GM19463 (cell line): ENCODE measurements at regions not wholly inside any gene's neighbourhood (a gene's known extent, or its start where the extent isn't known, plus 50 kb on each side); places are given as distances from the start of the nearest gene placed in this dataset.
"Not testable (repeated sequence)": the region's sequence is repeated elsewhere in the genome, so short reads cannot be mapped to it uniquely, and the experiment has no call there.

Experiments used
- ATAC-seq: cut with Tn5 transposase; IDR thresholded peaks from one replicate; pipeline ENCODE4 v1.9.1; 2021; ENCODE audit warnings: mild to moderate bottlenecking, moderate library complexity; ENCODE audit not compliant: unreplicated experiment

DNA sequence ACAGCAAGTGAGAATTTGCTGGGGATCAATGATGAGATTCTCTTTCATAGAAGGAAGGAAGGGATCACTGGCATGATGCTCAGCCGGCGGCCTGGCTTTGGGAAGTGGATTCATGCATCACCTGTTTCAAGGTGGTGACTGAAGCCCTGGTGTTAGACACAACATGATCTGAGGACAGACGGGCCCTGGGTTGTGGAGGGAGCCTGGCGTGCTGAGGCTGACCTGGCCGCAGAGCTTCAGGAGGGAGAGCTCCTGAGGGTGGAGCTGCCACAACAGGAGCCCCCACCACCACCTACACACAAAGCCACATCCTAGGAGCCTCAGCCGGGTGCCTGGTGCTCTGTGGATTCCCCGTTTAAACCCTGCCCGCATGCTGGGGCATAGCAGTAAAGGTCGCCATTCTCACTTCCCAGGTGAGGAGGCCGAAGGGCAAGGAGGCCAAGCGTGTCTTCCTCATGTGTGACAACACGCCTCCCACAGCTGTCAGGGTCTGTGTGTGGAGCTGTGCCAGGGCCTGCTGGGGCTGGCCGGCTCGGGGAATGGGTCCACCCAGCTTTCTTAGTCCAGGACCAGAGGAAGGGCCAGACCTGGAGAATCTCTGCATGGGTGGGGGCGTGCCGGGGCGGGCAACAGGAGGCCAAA is 107.0 kb downstream of the ERMARD start:
- ATAC-seq: no peak

DNA sequence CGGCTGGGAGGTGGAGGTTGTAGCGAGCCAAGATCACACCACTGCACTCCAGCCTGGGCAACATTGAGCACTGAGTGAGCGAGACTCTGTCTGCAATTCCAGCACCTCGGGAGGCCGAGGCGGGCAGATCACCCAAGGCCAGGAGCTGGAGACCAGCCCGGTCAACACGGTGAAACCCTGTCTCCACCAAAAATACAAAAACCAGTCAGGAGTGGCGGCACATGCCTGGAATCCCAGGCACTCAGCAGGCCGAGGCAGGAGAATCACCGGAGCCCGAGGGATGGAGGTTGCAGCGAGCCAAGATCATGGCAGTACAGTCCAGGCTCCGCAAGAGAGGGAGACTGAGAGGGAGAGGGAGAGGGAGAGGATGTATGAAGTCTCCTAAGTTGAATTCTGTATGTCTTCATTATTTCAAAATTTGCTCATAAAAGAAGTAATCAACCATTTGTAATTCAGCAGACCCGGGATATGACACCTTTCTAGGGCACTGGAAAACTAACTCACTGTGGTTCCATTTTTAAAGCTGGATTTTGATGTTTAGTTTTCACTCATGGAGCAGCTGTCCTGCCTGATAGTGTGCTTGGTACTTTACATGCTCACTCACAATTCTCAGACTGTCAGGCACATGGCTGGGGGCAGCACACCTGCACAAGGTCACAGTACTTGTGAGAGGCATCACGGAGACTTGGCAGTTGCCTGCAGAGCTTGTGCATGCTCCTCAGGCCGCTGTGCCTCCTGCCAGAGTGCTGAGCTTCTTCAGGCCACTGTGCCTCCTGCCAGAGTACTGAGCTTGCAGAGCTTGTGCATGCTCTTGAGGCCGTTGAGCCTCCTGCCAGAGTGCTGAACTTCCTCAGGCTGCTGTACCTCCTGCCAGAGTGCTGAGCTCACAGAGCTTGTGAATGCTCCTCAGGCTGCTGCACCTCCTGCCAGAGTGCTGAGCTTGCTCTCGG is 106.2 kb downstream of the ERMARD start:
- no peak for ATAC-seq

DNA sequence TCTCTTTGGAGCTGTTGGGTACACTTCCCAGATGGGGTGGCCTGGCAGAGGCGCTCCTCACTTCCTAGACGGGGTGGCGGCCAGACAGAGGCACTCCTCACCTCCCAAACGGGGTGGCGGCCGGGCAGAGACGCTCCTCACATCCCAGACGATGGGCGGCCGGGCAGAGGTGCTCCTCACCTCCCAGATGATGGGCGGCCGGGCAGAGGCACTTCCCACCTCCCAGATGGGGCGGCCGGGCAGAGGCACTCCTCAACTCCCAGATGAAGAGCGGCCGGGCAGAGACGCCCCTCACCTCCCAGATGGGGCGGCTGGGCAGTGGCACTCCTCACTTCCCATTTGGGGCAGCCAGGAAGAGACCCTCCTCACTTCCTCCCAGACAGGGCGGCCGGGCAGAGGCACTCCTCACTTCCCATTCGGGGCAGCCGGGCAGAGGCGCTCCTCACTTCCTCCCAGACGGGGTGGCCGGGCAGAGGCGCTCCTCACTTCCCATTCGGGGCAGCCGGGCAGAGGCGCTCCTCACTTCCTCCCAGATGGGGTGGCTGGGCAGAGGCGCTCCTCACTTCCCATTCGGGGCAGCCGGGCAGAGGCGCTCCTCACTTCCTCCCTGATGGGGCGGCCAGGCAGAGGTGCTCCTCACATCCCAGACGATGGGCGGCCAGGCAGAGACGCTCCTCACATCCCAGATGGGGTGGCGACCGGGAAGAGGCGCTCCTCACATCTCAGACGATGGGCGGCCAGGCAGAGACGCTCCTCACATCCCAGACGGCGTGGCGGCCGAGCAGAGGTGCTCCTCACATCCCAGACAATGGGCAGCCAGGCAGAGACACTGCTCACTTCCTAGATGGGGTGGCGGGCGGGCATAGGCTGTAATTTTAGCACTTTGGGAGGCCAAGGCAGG is 105.3 kb downstream of the ERMARD start:
- not testable (repeated sequence) for ATAC-seq

DNA sequence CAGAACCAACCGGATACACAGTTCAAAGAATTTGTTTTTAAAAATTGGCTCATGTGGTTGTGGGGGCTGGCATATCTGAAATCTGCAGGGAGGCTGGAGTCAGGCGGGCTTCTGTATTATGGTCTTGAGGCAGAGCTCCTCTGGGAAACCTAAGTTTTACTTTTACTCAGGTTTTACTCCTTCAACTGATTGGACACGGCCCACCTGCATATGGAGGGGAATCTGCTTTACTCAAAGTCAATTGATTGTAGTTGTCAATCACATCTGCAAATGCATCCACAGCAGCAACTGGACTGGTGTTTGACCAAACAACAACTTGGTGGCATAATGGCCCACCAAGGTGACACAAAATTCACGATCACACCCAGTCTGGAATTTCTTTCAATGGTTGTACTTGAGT is 103.4 kb downstream of the ERMARD start:
- ATAC-seq: no peak

DNA sequence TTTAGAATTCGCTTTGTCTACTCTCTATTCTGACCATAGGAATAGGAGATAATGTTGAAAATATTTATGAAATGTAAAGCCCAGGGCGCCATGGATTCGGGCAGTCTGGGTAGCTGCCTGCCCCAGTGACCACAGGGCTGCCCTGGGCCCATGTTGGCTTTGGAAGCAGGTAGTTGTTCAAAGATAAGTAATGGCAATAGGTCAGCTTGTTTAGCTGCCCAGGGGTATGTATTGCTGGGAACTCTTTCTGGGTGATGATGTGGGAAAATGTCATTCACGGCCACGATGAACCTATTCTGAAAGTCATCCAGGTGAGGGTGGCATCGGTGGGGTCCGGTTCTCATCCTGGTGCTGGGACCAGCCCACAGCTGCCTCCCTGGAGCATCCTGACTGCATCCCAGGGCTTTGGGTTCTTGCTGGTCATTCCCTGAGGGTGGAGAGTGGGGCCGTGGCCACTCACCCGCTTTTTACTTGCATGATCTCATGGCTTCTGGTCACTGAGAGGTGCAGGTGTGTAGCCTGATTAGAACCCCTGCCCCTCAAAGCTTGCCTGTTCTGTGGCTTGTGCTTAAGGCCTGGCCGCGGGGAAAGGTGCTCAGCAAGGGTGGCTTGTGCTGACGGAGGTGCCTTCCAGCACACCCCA is 102.8 kb downstream of the ERMARD start:
- no peak for ATAC-seq

DNA sequence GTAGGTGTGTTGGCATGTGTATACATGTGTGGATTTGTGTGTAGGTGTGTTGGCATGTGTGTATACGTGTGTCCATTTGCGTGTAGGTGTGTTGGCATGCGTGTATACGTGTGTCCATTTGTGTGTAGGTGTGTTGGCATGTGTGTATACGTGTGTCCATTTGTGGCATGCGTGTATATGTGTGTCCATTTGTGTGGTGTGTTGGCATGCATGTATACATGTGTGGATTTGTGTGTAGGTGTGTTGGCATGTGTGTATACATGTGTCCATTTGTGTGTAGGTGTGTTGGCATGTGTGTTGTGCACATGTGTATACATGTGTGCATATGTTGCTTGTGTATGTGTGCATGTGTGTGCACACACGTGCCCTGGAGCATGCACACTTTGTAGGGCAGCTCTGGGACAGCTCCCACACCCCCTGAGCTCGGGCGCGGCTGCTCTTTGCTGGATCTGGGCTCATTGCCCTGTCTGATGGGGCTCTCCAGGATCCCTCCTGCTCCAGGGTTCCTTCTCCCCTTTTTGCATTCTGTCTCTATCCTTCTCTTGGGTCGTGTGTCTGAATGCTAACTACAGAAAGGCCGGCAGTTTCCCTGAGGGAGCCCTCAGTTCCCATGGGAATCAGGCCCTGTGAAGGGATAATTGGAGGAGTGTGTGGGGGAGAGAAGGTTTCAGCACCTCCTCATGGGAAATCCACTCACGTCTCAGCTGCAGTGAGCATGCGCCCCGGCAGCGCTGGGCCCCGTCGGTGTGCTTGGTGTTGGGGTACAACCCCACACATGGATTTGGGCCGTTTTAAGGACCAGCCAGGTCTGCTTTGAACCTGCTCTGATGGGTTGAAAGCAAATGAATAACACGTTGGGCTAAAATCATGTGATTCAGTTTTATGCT is 102.0 kb downstream of the ERMARD start:
- no peak for ATAC-seq

DNA sequence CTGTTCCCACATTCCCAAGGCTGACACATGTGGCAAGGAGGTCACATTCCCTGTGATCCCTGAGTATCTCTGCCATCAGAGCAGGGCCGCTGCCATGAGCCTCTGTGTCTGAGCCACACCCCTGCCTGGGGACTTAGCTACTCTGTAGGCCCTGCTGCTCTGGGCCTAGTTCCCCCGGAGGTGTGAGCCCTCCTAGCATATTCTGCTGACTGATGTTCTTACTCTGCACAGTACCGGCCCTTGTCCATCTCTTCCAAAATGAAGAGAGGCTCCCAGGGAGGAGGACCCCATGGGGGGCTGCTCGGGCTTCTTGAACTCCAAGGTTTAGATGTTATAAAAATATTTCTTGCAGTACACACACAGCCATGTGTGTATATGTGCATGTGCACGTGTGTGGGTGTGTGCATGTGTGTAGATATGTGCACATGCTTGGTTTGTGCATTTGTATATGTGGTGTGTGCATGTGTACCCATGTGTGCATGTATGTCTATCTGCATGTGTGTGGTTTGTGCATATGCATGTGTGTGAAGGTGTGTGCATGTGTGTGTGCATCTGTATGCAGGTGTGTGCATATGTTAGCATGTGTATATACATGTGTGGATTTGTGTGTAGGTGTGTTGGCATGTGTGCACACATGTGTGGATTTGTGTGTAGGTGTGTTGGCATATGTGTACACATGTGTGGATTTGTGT is 101.2 kb downstream of the ERMARD start:
- ATAC-seq: no peak

DNA sequence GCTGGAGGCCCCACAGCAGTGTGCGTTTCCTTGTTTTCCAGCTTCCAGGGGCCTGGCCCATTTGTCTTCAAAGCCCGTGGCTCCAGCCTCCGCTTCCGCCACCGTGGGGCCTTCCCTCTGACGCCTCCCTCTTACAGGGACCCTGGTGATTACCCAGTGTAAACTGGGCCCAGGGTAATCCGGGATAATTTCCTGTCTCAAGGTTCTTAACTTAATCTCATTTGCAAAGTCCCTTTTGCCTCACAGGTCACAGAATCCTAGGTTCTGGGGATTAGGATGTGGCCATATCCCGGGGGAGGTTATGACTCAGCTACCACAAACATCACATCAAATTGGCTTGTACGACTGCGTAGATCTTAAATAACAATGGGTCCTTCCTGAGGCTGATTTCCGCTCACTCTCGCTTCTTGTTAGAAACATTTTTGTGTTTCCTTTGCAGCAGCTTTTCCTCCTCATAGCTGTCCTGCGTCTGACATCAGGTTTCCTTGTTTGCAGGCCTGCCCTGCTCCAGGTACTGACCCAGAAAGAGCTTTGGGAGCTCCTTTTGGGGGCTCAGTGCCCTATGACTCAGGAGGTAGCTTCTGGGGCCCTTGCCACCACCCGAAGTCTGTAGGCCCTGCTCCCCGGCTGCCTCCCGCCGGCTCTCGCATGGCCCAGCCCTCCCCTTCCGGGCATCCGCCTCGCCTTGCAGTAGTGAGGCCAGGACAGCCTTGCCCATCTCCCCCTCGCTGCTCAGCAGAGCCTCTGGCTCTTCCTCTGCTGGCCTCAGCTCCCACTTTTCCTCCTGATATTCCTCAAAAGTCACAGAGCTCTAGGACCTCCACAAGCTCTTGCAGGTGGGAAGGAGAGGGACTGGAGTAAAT is 100.5 kb downstream of the ERMARD start:
- no peak for ATAC-seq

DNA sequence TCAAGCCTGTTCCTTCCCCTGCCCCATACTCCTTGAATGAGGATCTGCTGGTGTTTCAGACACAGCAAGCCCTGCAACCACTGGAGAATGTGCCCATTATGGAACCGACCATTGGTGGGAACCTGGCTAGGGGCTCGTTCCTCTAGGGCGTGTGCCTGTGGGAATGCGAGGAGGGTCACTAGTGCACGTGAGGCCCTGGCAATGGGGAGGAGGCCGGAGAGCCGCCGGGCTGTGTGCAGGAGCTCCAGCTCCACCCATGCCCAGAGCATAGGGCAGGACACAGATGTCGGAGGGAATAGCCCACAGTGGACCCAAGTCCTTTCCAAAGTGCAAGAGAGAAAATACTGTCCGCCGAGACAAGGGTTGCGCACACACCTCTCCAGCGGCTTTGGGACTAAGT is 99.3 kb downstream of the ERMARD start:
- no peak for ATAC-seq

DNA sequence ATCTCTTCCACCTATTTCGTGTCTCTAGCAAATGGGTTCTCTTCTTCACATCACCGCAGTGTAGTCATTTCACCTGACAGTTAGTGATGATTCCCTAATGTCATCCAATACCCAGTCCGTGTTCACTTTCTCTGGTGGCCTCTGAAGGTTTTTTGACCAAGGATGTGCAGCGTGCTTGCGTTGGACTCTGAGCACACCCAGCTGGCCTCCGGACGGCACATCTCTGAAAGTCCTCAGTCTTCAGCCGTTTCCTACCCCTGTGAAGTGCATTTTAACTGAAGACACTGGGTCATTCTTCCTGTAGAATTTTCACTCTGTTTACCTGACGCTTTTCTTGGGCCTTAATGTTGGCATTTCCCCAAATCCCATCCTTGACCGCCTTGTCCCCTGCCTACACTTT is 98.7 kb downstream of the ERMARD start:
- ATAC-seq: no peak

DNA sequence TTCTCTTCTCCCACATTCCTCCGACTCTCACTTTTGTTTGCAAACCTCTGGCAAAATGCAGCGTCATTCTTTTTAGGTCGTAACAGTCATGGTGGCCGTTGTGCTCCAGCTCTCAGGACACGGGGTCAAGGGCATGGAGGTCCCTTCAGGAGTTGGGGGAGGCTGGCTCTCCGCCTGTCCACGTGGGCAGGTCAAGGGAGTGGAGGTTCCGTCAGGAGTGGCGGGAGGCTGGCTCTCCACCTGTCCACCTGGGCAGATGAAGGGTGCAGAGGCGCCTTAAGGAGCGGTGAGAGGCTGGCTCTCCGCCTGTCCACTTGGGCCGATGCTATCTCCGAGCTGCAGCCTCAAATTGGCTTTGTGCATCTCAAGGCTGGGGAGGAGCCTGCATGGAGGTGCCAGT is 98.0 kb downstream of the ERMARD start:
- ATAC-seq: no peak

DNA sequence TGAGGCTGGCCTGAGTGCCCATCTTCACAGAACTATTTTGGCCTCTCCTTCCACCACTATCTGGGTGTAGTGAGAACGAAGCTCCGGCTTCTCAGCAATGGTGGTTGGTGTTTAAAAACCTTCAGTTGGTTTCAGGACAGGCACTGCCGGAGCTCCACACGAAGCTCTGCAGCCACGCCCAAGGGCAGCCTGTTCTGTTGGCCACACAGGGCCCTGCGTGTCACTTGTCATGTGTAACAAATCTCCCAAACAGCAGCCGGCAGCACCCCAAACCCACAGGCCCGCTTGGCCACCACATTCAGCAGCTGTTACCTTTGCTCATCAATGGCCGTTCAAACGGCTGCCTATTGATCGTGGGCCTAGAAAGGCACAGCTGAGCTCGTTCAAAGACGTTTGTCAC is 97.5 kb downstream of the ERMARD start:
- no peak for ATAC-seq

DNA sequence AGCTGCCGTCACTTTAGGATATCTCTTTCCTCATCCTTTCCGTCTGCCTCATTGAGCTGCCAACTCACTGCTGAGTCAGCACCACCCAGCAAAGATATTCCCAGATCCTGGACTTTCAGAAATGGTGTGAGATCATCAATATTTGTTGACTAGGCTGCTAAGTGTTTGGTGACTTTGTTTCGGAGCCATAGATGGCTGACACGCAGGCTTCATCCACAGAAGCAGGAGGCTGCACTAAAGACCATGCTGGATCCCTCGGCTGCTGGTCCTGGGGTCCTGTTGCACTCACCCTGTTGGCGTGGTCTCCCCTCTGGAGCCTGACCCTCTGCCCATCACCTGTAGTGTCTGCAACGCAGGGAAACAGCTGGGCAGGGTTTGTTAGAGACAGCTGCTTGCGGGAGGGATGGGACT is 96.5 kb downstream of the ERMARD start:
- ATAC-seq: no peak

DNA sequence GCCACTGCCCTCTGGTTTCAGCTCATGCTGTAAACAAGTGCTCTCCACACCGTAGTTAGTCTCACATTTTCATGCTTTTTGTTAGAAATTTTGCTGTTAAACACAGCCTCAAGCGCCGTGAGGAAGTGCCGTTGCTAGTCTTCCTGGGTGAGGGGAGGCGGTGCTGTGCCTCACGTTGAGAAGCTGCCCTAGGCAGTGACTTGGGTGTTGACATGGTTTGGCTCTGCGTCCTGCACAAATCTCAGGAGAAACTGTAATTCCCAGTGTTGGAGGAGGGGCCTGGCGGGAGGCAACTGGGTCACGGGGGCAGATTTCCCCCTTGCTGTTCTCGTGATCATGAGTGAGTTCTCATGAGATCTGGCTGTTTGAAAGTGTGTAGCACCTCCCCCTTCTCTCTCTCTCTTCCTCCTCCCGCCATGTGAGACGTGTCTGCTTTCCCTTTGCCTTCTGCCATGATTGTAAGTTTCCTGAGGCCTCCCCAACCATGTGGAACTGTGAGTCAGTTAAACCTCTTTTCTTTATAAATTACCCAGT is 95.8 kb downstream of the ERMARD start:
- no peak for ATAC-seq

DNA sequence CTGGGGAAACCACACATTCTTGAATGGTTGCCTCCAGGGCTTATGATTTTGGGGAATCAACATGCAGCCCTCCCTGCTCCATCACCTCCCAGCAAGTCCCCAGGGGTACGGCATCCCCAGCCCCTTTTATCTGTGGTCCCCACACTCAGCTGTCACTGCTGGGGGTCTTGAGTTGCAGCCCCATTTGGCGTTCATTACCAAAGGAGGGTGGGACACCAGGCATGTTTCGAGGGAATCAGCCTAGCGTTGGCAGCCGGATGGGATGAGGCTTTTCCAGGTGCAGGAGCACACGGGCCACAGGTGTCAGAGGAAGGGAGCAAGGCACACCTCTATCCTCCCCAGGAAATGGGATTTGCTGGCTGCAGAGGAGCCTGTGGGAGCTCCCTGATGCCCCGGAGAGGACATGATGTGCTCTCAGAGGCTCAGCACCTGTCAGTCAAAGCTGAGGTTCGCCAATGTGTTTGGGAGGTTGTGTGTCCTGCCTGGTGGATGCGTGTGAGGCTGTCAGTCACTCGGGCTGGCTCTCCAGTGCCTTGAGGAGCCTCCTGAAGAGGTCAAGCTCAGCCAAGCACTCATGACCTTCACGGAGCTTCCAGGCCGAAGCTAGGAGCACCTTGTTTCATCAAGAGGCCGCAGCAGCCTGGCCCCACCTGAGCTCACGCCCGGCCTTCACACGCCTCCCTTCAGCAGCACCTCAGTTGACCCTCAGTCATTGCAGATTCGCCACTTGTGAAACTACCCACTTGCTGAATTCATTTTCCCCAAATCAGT is 95.0 kb downstream of the ERMARD start:
- ATAC-seq: no peak

DNA sequence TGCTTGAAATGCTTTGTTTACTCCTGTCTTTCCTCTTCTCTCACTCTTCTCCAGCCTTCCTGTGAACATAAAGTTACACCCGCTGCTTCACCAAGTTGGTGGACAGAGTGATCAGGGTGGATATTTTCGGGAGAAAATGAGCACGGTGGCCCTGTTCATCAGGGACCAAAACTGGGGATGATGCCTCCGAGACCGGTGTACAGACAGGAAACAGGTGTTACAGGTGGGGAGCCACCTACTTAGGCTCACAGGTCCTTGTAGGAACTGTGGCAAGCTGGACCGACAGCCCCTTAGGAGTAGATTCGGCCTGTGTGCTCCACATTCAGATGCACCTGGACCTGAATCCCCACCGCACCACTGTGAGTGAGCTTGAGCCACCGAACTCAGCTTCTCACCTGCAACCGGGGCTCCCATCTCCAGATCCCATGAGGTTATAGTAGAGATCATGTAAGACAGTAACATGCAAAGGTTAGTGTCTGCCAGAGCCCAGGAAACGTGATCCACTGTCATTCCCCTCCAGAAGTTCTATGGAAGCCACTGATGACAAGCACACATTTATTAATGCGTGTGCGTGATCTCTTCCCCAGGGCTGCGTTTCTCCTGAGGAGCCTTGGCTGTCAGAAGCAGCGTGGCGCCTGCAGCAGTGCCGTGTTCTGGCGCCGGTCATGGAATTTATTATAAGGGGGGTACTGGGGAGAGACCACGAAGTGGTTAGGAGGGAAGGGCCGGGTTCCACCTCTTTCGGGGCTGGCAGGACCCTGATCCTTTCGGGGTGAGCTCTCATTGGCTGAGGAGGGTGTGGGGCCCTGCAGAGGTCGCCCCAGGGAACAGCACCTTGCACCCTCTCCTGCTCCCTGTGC is 94.2 kb downstream of the ERMARD start:
- no peak for ATAC-seq
